ENCODE measurements at regions not wholly inside any gene's neighbourhood (a gene's known extent, or its start where the extent isn't known, plus 50 kb on each side); places are given as distances from the start of the nearest gene placed in this dataset.
"Not testable (repeated sequence)": the region's sequence is repeated elsewhere in the genome, so short reads cannot be mapped to it uniquely, and the experiment has no call there.

- no peak for DNase-seq
Observed at GRCh38 chr10:28902215-28902614, 224.9 kb downstream of the BAMBI start.

- DNase-seq: no peak
Observed at GRCh38 chr10:28903063-28903462, 225.7 kb downstream of the BAMBI start.

DNA sequence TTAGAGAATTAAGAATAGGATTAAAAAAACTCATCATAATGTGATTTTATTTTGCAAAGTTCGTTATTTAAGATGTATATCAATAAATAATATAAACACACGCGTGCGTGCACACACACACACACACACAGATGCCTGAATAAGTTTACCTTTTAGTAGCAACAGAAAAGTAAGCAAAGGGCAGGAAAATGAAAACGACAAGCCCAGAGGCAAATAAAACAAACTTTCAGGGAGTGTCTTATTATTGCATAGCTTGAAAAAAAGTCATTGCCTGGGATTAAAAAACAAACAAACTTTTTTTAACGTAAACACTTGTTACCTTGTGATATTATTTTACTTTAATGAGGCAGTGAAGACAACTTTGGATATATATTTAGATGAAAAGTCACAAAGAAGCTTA lies 226.4 kb downstream of the BAMBI start:
- DNase-seq: no peak

GRCh38 chr10:28905371-28905770 lies 228.1 kb downstream of the BAMBI start:
- DNase-seq: no peak

DNA sequence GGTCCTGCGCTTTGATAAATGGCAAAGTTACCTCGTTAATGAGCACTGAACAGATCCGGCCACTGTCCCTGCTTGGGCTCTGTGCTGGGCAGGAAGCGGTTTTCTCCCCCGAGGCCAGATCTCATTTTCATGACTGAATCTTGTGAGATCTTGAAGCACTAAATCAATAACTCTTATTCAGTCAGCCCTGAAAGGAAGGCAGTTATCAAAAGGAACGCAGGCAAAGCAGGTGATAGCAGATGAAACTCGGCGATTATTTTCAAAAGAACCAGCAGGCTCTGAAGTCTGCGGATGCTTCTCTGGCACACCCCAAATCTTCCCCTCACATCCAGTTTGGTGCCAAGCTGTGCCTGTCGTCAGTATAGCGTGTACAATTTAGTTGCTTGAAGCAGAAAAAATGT lies 228.7 kb downstream of the BAMBI start:
- DNase-seq: no peak

- DNase-seq: no peak
Observed at GRCh38 chr10:28906415-28906814, 229.1 kb downstream of the BAMBI start.

DNA sequence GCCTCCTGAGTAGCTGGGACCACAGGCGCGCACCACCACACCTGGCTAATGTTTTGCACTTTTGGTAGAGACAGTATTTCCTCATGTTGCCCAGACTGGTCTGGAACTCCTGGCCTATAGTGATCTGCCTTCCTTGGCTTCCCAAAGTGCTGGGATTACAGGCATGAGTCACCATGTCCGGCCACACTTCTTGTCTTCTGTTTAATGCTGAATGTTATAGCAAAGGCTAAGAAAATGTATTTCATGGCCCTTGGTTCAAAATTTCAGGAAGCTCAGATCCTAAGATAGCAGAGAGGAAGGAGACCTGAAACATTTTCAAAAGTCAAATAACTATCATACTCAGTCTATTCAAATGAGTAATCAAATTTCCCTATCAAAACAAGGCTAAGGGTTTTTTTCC lies 229.6 kb downstream of the BAMBI start:
- no peak for DNase-seq

DNA sequence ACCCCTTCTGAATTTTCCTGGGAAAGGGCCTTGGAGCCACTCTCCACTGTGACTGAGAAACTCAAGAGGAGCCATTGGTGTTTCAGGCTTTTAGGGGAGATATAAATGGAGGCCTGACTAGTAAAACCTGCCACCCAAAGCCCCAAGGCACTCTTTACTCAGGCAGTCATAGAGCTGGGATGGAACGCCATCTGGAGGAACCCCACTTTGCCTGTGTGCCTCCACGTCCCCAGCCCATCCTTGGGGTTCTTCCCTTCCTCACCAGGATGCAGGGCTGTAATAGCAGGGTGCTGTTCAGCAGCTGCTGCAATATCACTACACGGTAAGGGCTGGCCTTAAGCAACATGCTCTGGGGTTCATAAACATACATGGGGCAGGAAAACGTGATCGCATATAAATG lies 232.6 kb downstream of the BAMBI start:
- no peak for DNase-seq

DNA sequence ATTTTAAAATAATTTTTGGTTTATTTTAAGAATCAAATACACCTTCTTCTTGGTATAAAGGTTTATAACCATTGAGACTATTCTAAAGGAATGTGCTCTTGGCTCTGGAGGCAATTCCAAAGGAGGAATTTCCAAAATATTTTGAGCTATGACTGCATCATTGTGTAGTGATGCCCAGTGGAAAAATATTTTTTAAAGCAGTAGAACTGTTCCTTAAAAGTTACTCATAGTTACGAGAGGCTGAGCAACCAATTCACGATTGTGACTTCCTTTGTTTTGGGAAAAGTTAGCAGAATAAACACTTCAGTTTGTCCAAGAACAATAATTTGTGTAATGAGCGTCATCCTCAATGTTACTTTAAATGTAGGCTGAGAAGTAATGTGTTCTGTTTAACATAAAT lies 233.6 kb downstream of the BAMBI start:
- DNase-seq: no peak

GRCh38 chr10:28911511-28911910 lies 234.2 kb downstream of the BAMBI start:
- not testable (repeated sequence) for DNase-seq

GRCh38 chr10:28912017-28912783 lies 234.9 kb downstream of the BAMBI start:
- DNase-seq: no peak

DNA sequence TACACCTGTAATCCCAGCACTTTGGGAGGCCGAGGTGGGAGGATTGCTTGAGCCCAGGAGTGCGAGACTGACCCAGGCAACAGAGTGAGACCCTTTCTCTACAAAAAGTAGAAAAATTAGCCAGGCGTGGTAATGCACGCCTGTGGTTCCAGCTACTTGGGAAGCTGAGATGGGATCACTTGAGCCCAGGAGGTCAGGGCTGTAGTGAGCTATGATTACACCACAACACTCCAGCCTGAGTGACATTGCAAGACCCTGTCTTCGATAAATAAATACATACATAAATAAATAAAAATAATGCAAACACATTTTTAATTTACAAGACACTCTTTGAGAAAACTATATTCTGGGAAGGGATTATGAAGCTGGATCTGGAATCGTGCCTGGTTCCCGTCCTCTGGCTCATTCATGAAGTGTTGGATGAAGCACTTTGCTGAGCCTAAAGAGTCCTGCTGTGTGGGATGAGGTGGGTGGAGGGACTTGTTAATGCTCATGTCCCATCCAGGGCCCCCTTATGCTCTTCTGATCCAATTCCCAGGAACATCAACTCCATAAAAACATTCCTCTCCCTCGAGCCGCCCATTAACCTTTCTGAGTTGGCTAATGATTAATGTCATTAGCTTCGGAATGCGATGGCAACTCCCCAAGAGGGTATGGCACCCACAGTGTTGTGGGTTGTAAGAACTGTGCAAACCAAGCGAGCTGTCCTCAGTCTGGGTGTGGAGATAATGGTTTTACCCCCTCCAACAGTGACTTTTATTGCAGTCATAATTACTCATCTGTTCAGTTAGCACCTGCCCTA lies 236.3 kb downstream of the BAMBI start:
- no peak for DNase-seq

- DNase-seq: no peak
Observed at GRCh38 chr10:28914701-28915100, 237.4 kb downstream of the BAMBI start.

- no peak for DNase-seq
Observed at GRCh38 chr10:28915989-28916588, 238.8 kb downstream of the BAMBI start.

GRCh38 chr10:28920091-28920490 lies 242.8 kb downstream of the BAMBI start:
- DNase-seq: no peak

DNA sequence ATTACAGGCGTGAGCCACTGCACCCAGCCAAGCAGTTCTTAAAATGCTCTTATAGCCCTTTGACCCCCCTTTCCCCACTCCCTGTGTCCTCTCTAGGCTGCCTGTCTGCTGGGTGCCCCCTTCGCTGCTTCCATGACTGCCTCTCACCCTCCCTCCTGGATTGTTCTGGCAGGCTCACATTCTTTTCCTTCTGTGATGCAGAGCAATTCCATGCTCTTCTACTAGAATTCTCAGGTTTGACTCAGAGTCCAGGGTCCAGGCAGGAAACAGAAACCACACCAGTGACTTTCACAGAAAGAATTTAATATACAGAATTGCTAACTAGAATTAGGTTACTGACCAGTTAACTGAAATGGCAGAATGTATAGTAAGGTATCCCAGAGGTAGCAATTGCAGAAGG lies 244.8 kb downstream of the BAMBI start:
- no peak for DNase-seq

DNA sequence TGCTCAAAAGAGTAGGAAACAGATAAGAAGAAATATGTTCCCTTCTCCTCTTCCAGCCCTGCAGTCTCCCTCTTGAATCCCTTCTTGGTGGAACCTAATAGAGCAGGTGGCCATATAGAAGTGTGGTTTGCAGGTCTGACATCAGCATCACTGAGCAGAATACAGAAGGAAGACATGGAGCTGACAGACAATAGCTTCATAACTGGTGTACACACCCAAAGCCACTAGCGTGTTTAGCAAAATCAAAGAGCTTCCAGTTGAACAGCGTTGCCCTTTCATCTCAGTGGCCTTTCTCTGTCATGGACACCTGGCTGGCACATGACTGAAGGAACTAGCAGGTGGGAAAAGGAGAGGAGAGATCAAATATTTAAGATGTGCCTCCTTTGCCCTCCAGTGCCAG lies 245.5 kb downstream of the BAMBI start:
- DNase-seq: no peak

GRCh38 chr10:28924717-28925116 lies 247.4 kb downstream of the BAMBI start:
- DNase-seq: no peak

GRCh38 chr10:28925121-28925663 lies 247.9 kb downstream of the BAMBI start:
- no peak for DNase-seq

- DNase-seq: no peak
Observed at GRCh38 chr10:28926932-28927331, 249.6 kb downstream of the BAMBI start.

- no peak for DNase-seq
Observed at GRCh38 chr10:28928484-28928883, 251.2 kb downstream of the BAMBI start.

GRCh38 chr10:28929942-28930341 lies 252.6 kb downstream of the BAMBI start:
- no peak for DNase-seq
